T-cell (primary cell): ENCODE measurements at regions not wholly inside any gene's neighbourhood (a gene's known extent, or its start where the extent isn't known, plus 50 kb on each side); places are given as distances from the start of the nearest gene placed in this dataset.

ENCODE experiments used
- ATAC-seq, 4 experiments: fragments of 200-7000 bp in 3 of 4; fragments of 150-1000 bp in 1 of 4; cut with Tn5 transposase; replicated peaks in 1 of 4; 1 replicate in 3 of 4; 2 replicates in 1 of 4; pipeline ENCODE4 v1.10.0; 2021; ENCODE audit warnings: moderate library complexity in 3 of 4, mild to moderate bottlenecking in 2 of 4, moderate number of reproducible peaks in 1 of 4
- CTCF ChIA-PET, 2 donors: fragments of 300-600 bp; sonication (Branson Sonifier 250); formaldehyde crosslinking; loops; one replicate each; lab custom pipeline; 2022; ENCODE audit warnings: antibody characterized with exemption in 2 of 2; lab: Charles Lee
- POLR2A ChIA-PET, 2 donors: fragments of 300-600 bp; sonication (Branson Sonifier 250); formaldehyde crosslinking; loops; one replicate each; lab custom pipeline; 2022; ENCODE audit warnings: antibody characterized with exemption in 2 of 2; lab: Charles Lee
- DNase-seq, 35 experiments: peaks; one replicate each; pipeline versions ENCODE4 v3.0.0 to v3.0.0-alpha.2; 2013 to 2023
- H3K27ac ChIP-seq: one replicate; pipeline ENCODE4 v1.5.1; 2013; ENCODE audit warnings: low read length
- H3K27me3 ChIP-seq, 2 experiments: replicated peaks in 1 of 2; 1 replicate in 1 of 2; 2 replicates in 1 of 2; pipeline versions ENCODE4 v1.6.1 to v1.7.0; 2013; ENCODE audit warnings: low read length in 1 of 2, mixed read lengths in 1 of 2; ENCODE audit not compliant: control insufficient read depth in 2 of 2, insufficient read depth in 2 of 2; ENCODE audit errors: extremely low read depth in 1 of 2
- H3K36me3 ChIP-seq, 2 donors: 1 replicate in 1 of 2; 2 replicates in 1 of 2; pipeline versions ENCODE4 v1.6.1 to v1.7.0; 2013; ENCODE audit warnings: low read length in 1 of 2; ENCODE audit not compliant: control insufficient read depth in 2 of 2, insufficient read depth in 1 of 2; ENCODE audit errors: extremely low read depth in 1 of 2
- H3K4me1 ChIP-seq, 2 experiments: 1 replicate in 1 of 2; 2 replicates in 1 of 2; pipeline versions ENCODE4 v1.6.1 to v1.7.0; 2013; ENCODE audit warnings: low read length in 2 of 2, mixed read lengths in 1 of 2; ENCODE audit not compliant: insufficient read depth in 2 of 2, control insufficient read depth in 1 of 2; ENCODE audit errors: extremely low read depth in 1 of 2
- H3K4me3 ChIP-seq, 2 donors: 1 replicate in 1 of 2; 2 replicates in 1 of 2; pipeline versions ENCODE4 v1.5.1 to v1.7.0; 2013; ENCODE audit warnings: mild to moderate bottlenecking in 2 of 2, low read length in 1 of 2, moderate library complexity in 1 of 2; ENCODE audit not compliant: control insufficient read depth in 1 of 2; ENCODE audit errors: extremely low read depth in 1 of 2
- H3K9me3 ChIP-seq: 2 replicates; pipeline ENCODE4 v1.7.0; 2013
- H3K27ac Mint-ChIP-seq, 2 donors: one replicate each; pipeline ENCODE4 v1.8.0; 2020 to 2021; ENCODE audit warnings: mild to moderate bottlenecking in 2 of 2, mixed read lengths in 2 of 2
- H3K27me3 Mint-ChIP-seq, 2 donors: one replicate each; pipeline ENCODE4 v1.8.0; 2021 to 2022; ENCODE audit warnings: mixed read lengths in 2 of 2
- H3K36me3 Mint-ChIP-seq: one replicate; pipeline ENCODE4 v1.8.0; 2021; ENCODE audit warnings: mixed read lengths
- H3K4me1 Mint-ChIP-seq, 3 donors: one replicate each; pipeline ENCODE4 v1.8.0; 2020 to 2022; ENCODE audit warnings: mixed read lengths in 3 of 3, mild to moderate bottlenecking in 1 of 3
- H3K4me3 Mint-ChIP-seq, 3 donors: one replicate each; pipeline ENCODE4 v1.8.0; 2020 to 2022; ENCODE audit warnings: mild to moderate bottlenecking in 3 of 3, mixed read lengths in 3 of 3, moderate library complexity in 3 of 3
- H3K9me3 Mint-ChIP-seq, 3 donors: one replicate each; pipeline ENCODE4 v1.8.0; 2020 to 2022; ENCODE audit warnings: mixed read lengths in 3 of 3
- WGBS: methylation state at CpG from one replicate; pipeline ENCODE4 v1.1.5; 2013; ENCODE audit warnings: missing lambda C conversion rate; ENCODE audit not compliant: insufficient coverage; 5-methylcytosine and 5-hydroxymethylcytosine counted together

- no peak for DNase-seq
- H3K27ac Mint-ChIP-seq = no peak overlapping the region
- no peaks in the 10 kb centered on the region for H3K27me3 ChIP-seq
- H3K9me3 Mint-ChIP-seq = no peaks in the 10 kb centered on the region
- ATAC-seq = no peak
- no peaks in the 10 kb centered on the region for H3K4me1 Mint-ChIP-seq
- no peaks in the 10 kb centered on the region for H3K36me3 Mint-ChIP-seq
- no peaks in the 10 kb centered on the region for H3K36me3 ChIP-seq
- H3K4me3 ChIP-seq = no peak overlapping the region
- no peak overlapping the region for H3K27ac ChIP-seq
- H3K4me1 ChIP-seq = no peaks in the 10 kb centered on the region
- H3K9me3 ChIP-seq = no peaks in the 10 kb centered on the region
- POLR2A ChIA-PET = no interaction called here
- CTCF ChIA-PET = no interaction called here
- no peak overlapping the region for H3K4me3 Mint-ChIP-seq
- WGBS = 58% methylated on average over 1 of the region's 4 CpGs
- H3K27me3 Mint-ChIP-seq = no peaks in the 10 kb centered on the region
Measured at GRCh38 chr2:19128148-19128547, 230.3 kb downstream of the OSR1 start.

GRCh38 chr2:19127616-19128015 lies 230.8 kb downstream of the OSR1 start:
- POLR2A ChIA-PET = no interaction called here
- no peaks in the 10 kb centered on the region for H3K9me3 Mint-ChIP-seq
- no peaks in the 10 kb centered on the region for H3K36me3 Mint-ChIP-seq
- CTCF ChIA-PET = no interaction called here
- Histone ChIP-seq H3K27ac (no peak overlapping the region), H3K27me3 (no peaks in the 10 kb centered on the region), H3K36me3 (no peaks in the 10 kb centered on the region), H3K9me3 (no peaks in the 10 kb centered on the region), H3K4me3 (no peak overlapping the region), H3K4me1 (no peaks in the 10 kb centered on the region)
- WGBS = 100% methylated on average over 1 of the region's 3 CpGs
- no peaks in the 10 kb centered on the region for H3K4me1 Mint-ChIP-seq
- no peaks in the 10 kb centered on the region for H3K27me3 Mint-ChIP-seq
- no peak overlapping the region for H3K4me3 Mint-ChIP-seq
- no peak overlapping the region for H3K27ac Mint-ChIP-seq
- ATAC-seq = no peak
- DNase-seq = no peak

GRCh38 chr2:19125901-19126680 lies 232.3 kb downstream of the OSR1 start:
- POLR2A ChIA-PET = no interaction called here
- 63% methylated on average over 1 of the region's 9 CpGs for WGBS
- no peaks in the 10 kb centered on the region for H3K36me3 ChIP-seq
- no peaks in the 10 kb centered on the region for H3K9me3 Mint-ChIP-seq
- H3K4me3 ChIP-seq = no peak overlapping the region
- peaks cover 0 to under 1% of the 10 kb centered on the region in 2 donors for H3K27me3 Mint-ChIP-seq
- no peaks in the 10 kb centered on the region for H3K4me1 ChIP-seq
- H3K4me3 Mint-ChIP-seq = no peak overlapping the region
- no peak for DNase-seq
- CTCF ChIA-PET = no interaction called here
- no peaks in the 10 kb centered on the region for H3K4me1 Mint-ChIP-seq
- no peaks in the 10 kb centered on the region for H3K27me3 ChIP-seq
- no peaks in the 10 kb centered on the region for H3K36me3 Mint-ChIP-seq
- H3K9me3 ChIP-seq = no peaks in the 10 kb centered on the region
- H3K27ac Mint-ChIP-seq = no peak overlapping the region
- ATAC-seq = no peak
- no peak overlapping the region for H3K27ac ChIP-seq

GRCh38 chr2:19124135-19124534 lies 234.3 kb downstream of the OSR1 start:
- ATAC-seq (no peak), DNase-seq (no peak)
- Mint-ChIP-seq H3K4me3 (no peak overlapping the region), H3K27ac (no peak overlapping the region), H3K4me1 (no peaks in the 10 kb centered on the region), H3K9me3 (no peaks in the 10 kb centered on the region), H3K36me3 (no peaks in the 10 kb centered on the region), H3K27me3 (peaks cover 0 to 2% of the 10 kb centered on the region in 2 donors)
- Histone ChIP-seq H3K4me3 (no peak overlapping the region), H3K27me3 (no peaks in the 10 kb centered on the region), H3K27ac (no peak overlapping the region), H3K4me1 (no peaks in the 10 kb centered on the region), H3K9me3 (no peaks in the 10 kb centered on the region), H3K36me3 (no peaks in the 10 kb centered on the region)
- ChIA-PET POLR2A (no interaction called here), CTCF (no interaction called here)
- 53% methylated on average over 5 of the region's 5 CpGs for WGBS

- WGBS = 63% methylated on average over 1 of the region's 2 CpGs
- H3K27me3 Mint-ChIP-seq = peaks cover 0 to 2% of the 10 kb centered on the region in 2 donors
Measured at GRCh38 chr2:19123556-19123955, 234.9 kb downstream of the OSR1 start.

DNA sequence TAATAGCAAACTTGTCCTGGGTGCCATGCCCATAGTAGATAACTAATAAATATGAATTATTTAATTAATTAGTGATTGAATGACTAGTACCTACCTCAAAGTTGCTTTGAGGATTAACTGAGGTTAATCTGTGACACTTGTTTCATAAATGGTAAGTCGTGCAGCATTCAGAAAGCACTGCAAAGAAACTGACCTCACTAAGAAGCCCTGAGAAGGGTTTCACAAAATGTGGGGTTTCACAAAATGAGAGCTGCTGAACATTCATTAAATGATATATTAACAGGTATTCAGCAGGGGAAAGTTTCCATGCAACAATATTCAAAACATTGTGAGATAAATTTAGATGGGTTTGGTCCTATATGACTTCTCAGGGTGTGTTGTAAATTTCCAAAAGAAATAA lies 236.2 kb downstream of the OSR1 start:
- Histone ChIP-seq H3K4me1 (no peaks in the 10 kb centered on the region), H3K4me3 (no peak overlapping the region), H3K27me3 (no peaks in the 10 kb centered on the region), H3K27ac (no peak overlapping the region), H3K36me3 (no peaks in the 10 kb centered on the region), H3K9me3 (no peaks in the 10 kb centered on the region)
- Mint-ChIP-seq H3K36me3 (no peaks in the 10 kb centered on the region), H3K9me3 (peaks cover 0 to 5% (median 5%) of the 10 kb centered on the region in 3 donors), H3K4me3 (no peak overlapping the region), H3K4me1 (no peaks in the 10 kb centered on the region), H3K27ac (no peak overlapping the region), H3K27me3 (peaks cover 0 to 2% of the 10 kb centered on the region in 2 donors)
- DNase-seq (no peak), ATAC-seq (no peak)
- ChIA-PET POLR2A (no interaction called here), CTCF (no interaction called here)
- no CpG with 5 or more reads among the region's 1 CpG for WGBS

More at GRCh38 chr2:19123556-19123955, 234.9 kb downstream of the OSR1 start:
- H3K9me3 ChIP-seq = no peaks in the 10 kb centered on the region
- Mint-ChIP-seq H3K36me3 (no peaks in the 10 kb centered on the region), H3K4me1 (no peaks in the 10 kb centered on the region), H3K4me3 (no peak overlapping the region), H3K27ac (no peak overlapping the region), H3K9me3 (no peaks in the 10 kb centered on the region)
- H3K4me3 ChIP-seq = no peak overlapping the region
- no peaks in the 10 kb centered on the region for H3K36me3 ChIP-seq
- no peak overlapping the region for H3K27ac ChIP-seq
- H3K27me3 ChIP-seq = no peaks in the 10 kb centered on the region
- ChIA-PET CTCF (no interaction called here), POLR2A (no interaction called here)
- DNase-seq (no peak), ATAC-seq (no peak)
- H3K4me1 ChIP-seq = no peaks in the 10 kb centered on the region
